ENCODE measurements at regions not wholly inside any gene's neighbourhood (a gene's known extent, or its start where the extent isn't known, plus 50 kb on each side); places are given as distances from the start of the nearest gene placed in this dataset.
"Not testable (repeated sequence)": the region's sequence is repeated elsewhere in the genome, so short reads cannot be mapped to it uniquely, and the experiment has no call there.

DNA sequence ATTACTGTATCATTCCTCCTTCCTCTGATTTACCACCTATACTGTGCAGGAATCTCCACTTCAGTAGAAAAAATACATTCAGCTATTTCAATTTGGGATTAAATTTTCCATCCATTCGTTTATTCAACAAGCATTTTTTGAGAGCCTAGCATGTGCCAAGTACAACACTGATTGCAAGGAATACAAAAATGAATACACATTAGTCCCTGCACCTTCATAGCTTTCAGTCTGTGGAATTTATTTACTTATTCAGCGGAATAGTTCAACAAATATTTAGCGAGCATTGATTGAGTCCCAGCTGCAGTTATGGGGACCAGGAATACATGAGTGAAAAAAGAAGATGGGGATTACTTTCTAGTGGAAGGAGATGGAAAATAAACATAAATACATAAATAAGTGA lies 606.8 kb upstream of the TBL1XR1 start:
- TF ChIP-seq, protein P1, sequence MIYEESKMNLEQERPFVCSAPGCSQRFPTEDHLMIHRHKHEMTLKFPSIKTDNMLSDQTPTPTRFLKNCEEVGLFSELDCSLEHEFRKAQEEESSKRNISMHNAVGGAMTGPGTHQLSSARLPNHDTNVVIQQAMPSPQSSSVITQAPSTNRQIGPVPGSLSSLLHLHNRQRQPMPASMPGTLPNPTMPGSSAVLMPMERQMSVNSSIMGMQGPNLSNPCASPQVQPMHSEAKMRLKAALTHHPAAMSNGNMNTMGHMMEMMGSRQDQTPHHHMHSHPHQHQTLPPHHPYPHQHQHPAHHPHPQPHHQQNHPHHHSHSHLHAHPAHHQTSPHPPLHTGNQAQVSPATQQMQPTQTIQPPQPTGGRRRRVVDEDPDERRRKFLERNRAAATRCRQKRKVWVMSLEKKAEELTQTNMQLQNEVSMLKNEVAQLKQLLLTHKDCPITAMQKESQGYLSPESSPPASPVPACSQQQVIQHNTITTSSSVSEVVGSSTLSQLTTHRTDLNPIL (CRISPR knock-in tag; IDR thresholded peaks at IDR 0.05; ENCODE audit: low read depth) = no peak
- TF ChIP-seq ZC3H10 (CRISPR knock-in tag; IDR thresholded peaks at IDR 0.05) (no peak), OSR1 (CRISPR knock-in tag; IDR thresholded peaks at IDR 0.05) (no peak), ZFP3 (CRISPR knock-in tag; IDR thresholded peaks at IDR 0.05) (no peak), RARB (CRISPR knock-in tag; IDR thresholded peaks at IDR 0.05) (no peak), ESRRG (CRISPR knock-in tag; IDR thresholded peaks at IDR 0.05) (no peak), GLIS3 (CRISPR knock-in tag; IDR thresholded peaks at IDR 0.05) (no peak), ARNTL (CRISPR knock-in tag; IDR thresholded peaks at IDR 0.05; ENCODE audit: borderline replicate concordance, low read depth) (no peak), TCF4 (CRISPR knock-in tag; IDR thresholded peaks at IDR 0.05; ENCODE audit: borderline replicate concordance) (no peak), ISL1 (CRISPR knock-in tag; IDR thresholded peaks at IDR 0.05) (no peak), BACH2 (CRISPR knock-in tag; IDR thresholded peaks at IDR 0.05; ENCODE audit: borderline replicate concordance) (no peak), ZNF70 (CRISPR knock-in tag; IDR thresholded peaks at IDR 0.05) (no peak)
- TF ChIP-seq, protein P2, sequence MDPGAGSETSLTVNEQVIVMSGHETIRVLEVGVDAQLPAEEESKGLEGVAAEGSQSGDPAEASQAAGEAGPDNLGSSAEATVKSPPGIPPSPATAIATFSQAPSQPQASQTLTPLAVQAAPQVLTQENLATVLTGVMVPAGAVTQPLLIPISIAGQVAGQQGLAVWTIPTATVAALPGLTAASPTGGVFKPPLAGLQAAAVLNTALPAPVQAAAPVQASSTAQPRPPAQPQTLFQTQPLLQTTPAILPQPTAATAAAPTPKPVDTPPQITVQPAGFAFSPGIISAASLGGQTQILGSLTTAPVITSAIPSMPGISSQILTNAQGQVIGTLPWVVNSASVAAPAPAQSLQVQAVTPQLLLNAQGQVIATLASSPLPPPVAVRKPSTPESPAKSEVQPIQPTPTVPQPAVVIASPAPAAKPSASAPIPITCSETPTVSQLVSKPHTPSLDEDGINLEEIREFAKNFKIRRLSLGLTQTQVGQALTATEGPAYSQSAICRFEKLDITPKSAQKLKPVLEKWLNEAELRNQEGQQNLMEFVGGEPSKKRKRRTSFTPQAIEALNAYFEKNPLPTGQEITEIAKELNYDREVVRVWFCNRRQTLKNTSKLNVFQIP (CRISPR knock-in tag; IDR thresholded peaks at IDR 0.05; ENCODE audit: borderline replicate concordance, low read depth) = no peak
- TF ChIP-seq, protein P3, sequence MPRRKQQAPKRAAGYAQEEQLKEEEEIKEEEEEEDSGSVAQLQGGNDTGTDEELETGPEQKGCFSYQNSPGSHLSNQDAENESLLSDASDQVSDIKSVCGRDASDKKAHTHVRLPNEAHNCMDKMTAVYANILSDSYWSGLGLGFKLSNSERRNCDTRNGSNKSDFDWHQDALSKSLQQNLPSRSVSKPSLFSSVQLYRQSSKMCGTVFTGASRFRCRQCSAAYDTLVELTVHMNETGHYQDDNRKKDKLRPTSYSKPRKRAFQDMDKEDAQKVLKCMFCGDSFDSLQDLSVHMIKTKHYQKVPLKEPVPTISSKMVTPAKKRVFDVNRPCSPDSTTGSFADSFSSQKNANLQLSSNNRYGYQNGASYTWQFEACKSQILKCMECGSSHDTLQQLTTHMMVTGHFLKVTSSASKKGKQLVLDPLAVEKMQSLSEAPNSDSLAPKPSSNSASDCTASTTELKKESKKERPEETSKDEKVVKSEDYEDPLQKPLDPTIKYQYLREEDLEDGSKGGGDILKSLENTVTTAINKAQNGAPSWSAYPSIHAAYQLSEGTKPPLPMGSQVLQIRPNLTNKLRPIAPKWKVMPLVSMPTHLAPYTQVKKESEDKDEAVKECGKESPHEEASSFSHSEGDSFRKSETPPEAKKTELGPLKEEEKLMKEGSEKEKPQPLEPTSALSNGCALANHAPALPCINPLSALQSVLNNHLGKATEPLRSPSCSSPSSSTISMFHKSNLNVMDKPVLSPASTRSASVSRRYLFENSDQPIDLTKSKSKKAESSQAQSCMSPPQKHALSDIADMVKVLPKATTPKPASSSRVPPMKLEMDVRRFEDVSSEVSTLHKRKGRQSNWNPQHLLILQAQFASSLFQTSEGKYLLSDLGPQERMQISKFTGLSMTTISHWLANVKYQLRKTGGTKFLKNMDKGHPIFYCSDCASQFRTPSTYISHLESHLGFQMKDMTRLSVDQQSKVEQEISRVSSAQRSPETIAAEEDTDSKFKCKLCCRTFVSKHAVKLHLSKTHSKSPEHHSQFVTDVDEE (CRISPR knock-in tag; IDR thresholded peaks at IDR 0.05) = no peak
- ATAC-seq = no peak

DNA sequence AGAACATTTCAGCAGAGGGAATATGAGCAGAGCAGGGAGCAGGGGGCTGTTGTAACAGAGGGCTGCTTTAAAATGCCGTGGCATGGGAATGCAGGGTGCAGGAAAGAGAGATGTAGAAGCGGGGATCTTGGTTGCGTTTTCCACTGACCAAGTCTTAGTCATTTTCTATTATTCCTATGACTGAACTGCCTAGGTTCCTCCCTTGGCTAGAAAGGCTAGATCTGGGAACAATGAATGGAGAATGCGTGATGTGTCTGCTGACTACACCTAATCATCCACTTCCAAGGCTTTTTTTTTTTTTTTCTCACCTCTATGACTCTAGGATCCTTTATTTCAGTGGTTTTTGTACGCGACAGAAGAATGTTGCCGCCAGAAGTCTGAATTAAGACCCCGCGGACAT lies 607.4 kb upstream of the TBL1XR1 start:
- ATAC-seq = no peak
- TF ChIP-seq TOX (CRISPR knock-in tag; IDR thresholded peaks at IDR 0.05; ENCODE audit: borderline replicate concordance) = no peak
- no peak for TF ChIP-seq TCF4 (CRISPR knock-in tag; IDR thresholded peaks at IDR 0.05; ENCODE audit: borderline replicate concordance)

DNA sequence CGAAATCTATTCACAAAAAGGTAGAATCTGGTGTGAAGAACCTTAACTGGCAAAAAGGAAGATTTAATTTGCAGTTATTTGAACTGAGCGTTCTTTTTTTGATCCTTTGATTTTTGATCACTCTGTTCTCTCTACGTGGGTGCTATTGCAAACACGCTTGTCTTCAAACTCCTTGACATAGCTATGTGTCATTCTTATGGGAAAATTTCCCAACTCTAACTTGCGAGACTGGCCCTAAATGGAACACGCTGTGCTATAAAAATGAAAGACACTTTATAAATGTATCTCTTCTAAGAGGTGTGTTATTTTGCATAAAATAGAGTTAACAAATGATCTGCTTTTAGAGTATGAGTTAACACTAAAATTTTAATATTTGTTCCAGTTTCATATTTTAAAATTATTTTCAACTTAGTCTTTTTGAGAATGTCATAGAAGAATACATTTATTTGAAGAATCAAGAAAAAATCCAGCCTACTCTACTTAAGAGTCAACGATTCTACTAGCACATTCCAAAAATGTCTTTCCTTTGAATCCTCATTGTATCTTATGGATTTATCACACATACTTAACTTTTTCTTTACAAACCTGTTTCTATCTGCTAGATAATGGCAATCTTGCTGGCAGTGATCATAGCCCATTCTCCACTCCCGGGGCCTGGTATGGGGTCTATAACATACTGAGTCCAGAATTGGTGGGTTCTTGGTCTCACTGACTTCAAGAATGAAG lies 610.0 kb upstream of the TBL1XR1 start:
- TF ChIP-seq ZNF8 (CRISPR knock-in tag; IDR thresholded peaks at IDR 0.05) (no peak), ARNTL (CRISPR knock-in tag; IDR thresholded peaks at IDR 0.05; ENCODE audit: borderline replicate concordance, low read depth) (no peak), ESRRG (CRISPR knock-in tag; IDR thresholded peaks at IDR 0.05) (no peak), RARB (CRISPR knock-in tag; IDR thresholded peaks at IDR 0.05) (no peak), ZC3H10 (CRISPR knock-in tag; IDR thresholded peaks at IDR 0.05) (no peak), ISL1 (CRISPR knock-in tag; IDR thresholded peaks at IDR 0.05) (no peak), CSDC2 (CRISPR knock-in tag; IDR thresholded peaks at IDR 0.05) (no peak), SNAI2 (CRISPR knock-in tag; IDR thresholded peaks at IDR 0.05) (no peak), ZNF70 (CRISPR knock-in tag; IDR thresholded peaks at IDR 0.05) (no peak), TCF4 (CRISPR knock-in tag; IDR thresholded peaks at IDR 0.05; ENCODE audit: borderline replicate concordance) (no peak)
- TF ChIP-seq, protein P4, sequence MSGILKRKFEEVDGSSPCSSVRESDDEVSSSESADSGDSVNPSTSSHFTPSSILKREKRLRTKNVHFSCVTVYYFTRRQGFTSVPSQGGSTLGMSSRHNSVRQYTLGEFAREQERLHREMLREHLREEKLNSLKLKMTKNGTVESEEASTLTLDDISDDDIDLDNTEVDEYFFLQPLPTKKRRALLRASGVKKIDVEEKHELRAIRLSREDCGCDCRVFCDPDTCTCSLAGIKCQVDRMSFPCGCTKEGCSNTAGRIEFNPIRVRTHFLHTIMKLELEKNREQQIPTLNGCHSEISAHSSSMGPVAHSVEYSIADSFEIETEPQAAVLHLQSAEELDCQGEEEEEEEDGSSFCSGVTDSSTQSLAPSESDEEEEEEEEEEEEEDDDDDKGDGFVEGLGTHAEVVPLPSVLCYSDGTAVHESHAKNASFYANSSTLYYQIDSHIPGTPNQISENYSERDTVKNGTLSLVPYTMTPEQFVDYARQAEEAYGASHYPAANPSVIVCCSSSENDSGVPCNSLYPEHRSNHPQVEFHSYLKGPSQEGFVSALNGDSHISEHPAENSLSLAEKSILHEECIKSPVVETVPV (CRISPR knock-in tag; IDR thresholded peaks at IDR 0.05) = no peak
- TF ChIP-seq, protein P5, sequence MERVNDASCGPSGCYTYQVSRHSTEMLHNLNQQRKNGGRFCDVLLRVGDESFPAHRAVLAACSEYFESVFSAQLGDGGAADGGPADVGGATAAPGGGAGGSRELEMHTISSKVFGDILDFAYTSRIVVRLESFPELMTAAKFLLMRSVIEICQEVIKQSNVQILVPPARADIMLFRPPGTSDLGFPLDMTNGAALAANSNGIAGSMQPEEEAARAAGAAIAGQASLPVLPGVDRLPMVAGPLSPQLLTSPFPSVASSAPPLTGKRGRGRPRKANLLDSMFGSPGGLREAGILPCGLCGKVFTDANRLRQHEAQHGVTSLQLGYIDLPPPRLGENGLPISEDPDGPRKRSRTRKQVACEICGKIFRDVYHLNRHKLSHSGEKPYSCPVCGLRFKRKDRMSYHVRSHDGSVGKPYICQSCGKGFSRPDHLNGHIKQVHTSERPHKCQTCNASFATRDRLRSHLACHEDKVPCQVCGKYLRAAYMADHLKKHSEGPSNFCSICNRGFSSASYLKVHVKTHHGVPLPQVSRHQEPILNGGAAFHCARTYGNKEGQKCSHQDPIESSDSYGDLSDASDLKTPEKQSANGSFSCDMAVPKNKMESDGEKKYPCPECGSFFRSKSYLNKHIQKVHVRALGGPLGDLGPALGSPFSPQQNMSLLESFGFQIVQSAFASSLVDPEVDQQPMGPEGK (CRISPR knock-in tag; IDR thresholded peaks at IDR 0.05; ENCODE audit: borderline replicate concordance) = no peak
- TF ChIP-seq, protein P1 (CRISPR knock-in tag; IDR thresholded peaks at IDR 0.05; ENCODE audit: low read depth) = no peak
- TF ChIP-seq, protein P3 (CRISPR knock-in tag; IDR thresholded peaks at IDR 0.05) = no peak
- no peak for ATAC-seq

DNA sequence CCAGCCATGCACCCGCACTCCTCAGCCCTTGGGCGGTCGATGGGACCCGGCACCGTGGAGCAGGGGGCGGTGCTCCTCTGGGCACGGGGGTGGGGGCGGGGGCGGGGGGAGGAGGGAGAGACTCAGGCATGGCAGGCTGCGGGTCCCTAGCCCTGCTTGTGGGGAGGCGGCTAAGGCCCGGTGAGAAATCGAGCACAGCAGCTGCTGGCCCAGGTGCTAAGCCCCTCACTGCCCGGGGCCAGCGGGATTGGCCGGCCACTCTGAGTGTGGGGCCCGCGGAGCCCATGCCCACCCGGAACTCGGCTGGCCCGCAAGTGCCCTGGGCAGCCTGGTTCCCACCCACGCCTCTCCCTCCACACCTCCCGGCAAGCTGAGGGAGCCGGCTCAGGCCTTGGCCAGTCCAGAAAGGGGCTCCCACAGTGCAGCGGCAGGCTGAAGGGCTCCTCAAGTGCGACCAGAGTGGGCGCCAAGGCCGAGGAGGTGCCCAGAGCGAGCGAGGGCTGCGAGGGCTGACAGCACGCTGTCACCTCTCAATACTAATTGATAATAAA lies 611.7 kb upstream of the TBL1XR1 start:
- not testable (repeated sequence) for ATAC-seq

All from SK-N-SH treated with all-trans-retinoic acid at 6 μM for 48 hours (cell line).